ENCODE measurements at regions not wholly inside any gene's neighbourhood (a gene's known extent, or its start where the extent isn't known, plus 50 kb on each side); places are given as distances from the start of the nearest gene placed in this dataset.
"Not testable (repeated sequence)": the region's sequence is repeated elsewhere in the genome, so short reads cannot be mapped to it uniquely, and the experiment has no call there.

- DNase-seq, result no peak
Measured at GRCh38 chr2:234405462-234405861, 91.4 kb downstream of the ARL4C start.

GRCh38 chr2:234404957-234405356 is 91.9 kb downstream of the ARL4C start:
- DNase-seq, result no peak

GRCh38 chr2:234403751-234404150 is 93.1 kb downstream of the ARL4C start:
- no peak for DNase-seq

GRCh38 chr2:234403074-234403473 is 93.8 kb downstream of the ARL4C start:
- DNase-seq, result no peak

- no peak for DNase-seq
Measured at GRCh38 chr2:234401426-234401825, 95.5 kb downstream of the ARL4C start.

- no peak for DNase-seq
Measured at GRCh38 chr2:234399451-234400246, 97.2 kb downstream of the ARL4C start.

- DNase-seq, result no peak
Measured at GRCh38 chr2:234398531-234398930, 98.3 kb downstream of the ARL4C start.

- no peak for DNase-seq
Measured at GRCh38 chr2:234395891-234396420, 100.9 kb downstream of the ARL4C start.

- no peak for DNase-seq
Measured at GRCh38 chr2:234394450-234394849, 102.4 kb downstream of the ARL4C start.

GRCh38 chr2:234393354-234393753 is 103.5 kb downstream of the ARL4C start:
- DNase-seq, result no peak

- DNase-seq, result no peak
Measured at GRCh38 chr2:234392041-234392615, 104.8 kb downstream of the ARL4C start.

- DNase-seq, result no peak
Measured at GRCh38 chr2:234391625-234392024, 105.3 kb downstream of the ARL4C start.

- DNase-seq, result not testable (repeated sequence)
Measured at GRCh38 chr2:234389661-234390060, 107.2 kb downstream of the ARL4C start.

- no peak for DNase-seq
Measured at GRCh38 chr2:234388591-234388990, 108.3 kb downstream of the ARL4C start.

GRCh38 chr2:234386971-234387370 is 109.9 kb downstream of the ARL4C start:
- no peak for DNase-seq

- DNase-seq, result no peak
Measured at GRCh38 chr2:234382131-234382530, 114.8 kb downstream of the ARL4C start.

- DNase-seq, result not testable (repeated sequence)
Measured at GRCh38 chr2:234378958-234379357, 117.9 kb downstream of the ARL4C start.

- DNase-seq, result no peak
Measured at GRCh38 chr2:234378440-234378839, 118.4 kb downstream of the ARL4C start.

- no peak for DNase-seq
Measured at GRCh38 chr2:234377761-234378391, 119.0 kb downstream of the ARL4C start.

GRCh38 chr2:234376229-234376628 is 120.7 kb downstream of the ARL4C start:
- DNase-seq, result no peak

GRCh38 chr2:234375176-234375880 is 121.6 kb downstream of the ARL4C start:
- no peak for DNase-seq

GRCh38 chr2:234374736-234375135 is 122.1 kb downstream of the ARL4C start:
- no peak for DNase-seq

GRCh38 chr2:234374150-234374508 is 122.8 kb downstream of the ARL4C start:
- no peak for DNase-seq

Data from NK-92 treated with Interleukin-12 subunit alpha and Interleukin-12 subunit beta, amount 100 ng/mL, for 24 hours (cell line).